Stomach (tissue), 4 donors: ENCODE measurements at regions not wholly inside any gene's neighbourhood (a gene's known extent, or its start where the extent isn't known, plus 50 kb on each side); places are given as distances from the start of the nearest gene placed in this dataset.

Experiments used
- CTCF ChIP-seq, 7 experiments: fragments of 450-650 bp in 4 of 7; fragments of 200-600 bp in 3 of 7; sonication (generic) in 3 of 7; IDR thresholded peaks; one replicate each; pipeline ENCODE4 v1.5.1; 2016 to 2019; ENCODE audit warnings: antibody characterized with exemption in 7 of 7, control low read depth in 2 of 7, mild to moderate bottlenecking in 1 of 7
- EP300 ChIP-seq: sonication (generic); formaldehyde crosslinking; IDR thresholded peaks from one replicate; pipeline ENCODE4 v1.6.1; 2017; ENCODE audit warnings: antibody characterized with exemption
- POLR2A ChIP-seq, 4 donors: fragments of 450-650 bp; IDR thresholded peaks; one replicate each; pipeline ENCODE4 v1.6.1; 2016; ENCODE audit warnings: antibody characterized with exemption in 4 of 4, control low read depth in 2 of 4, mild to moderate bottlenecking in 1 of 4, moderate library complexity in 1 of 4
- POLR2AphosphoS5 ChIP-seq, 3 donors: sonication (generic); formaldehyde crosslinking; IDR thresholded peaks; one replicate each; pipeline ENCODE4 v1.6.1; 2016; ENCODE audit warnings: antibody characterized with exemption in 3 of 3

DNA sequence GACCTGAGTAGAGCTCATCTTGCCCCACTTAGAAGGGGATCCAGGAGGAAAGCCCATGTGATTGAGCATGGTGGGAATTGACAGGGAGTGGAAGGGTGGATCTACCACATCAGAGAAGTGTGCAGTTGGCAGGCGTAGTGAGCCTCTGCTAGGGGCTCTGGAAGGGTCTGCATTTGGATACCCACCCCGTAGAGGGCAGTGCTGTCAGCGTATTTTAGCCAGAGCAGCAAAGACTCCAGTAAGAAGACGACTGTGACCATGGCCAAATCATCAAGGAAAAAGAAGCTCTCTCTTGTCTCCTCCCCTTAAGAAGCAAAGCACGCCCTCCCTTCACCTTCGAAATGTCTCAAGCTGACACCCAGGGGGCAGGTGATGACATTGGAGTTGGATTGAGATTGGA lies 68.8 kb upstream of the INHBA start:
- TF ChIP-seq CTCF (IDR thresholded peaks at IDR 0.05) = no peak
- TF ChIP-seq POLR2AphosphoS5 (IDR thresholded peaks at IDR 0.05) = no peak
- no peak for TF ChIP-seq POLR2A (IDR thresholded peaks at IDR 0.05)
- TF ChIP-seq EP300 = no peak
